ENCODE measurements at regions not wholly inside any gene's neighbourhood (a gene's known extent, or its start where the extent isn't known, plus 50 kb on each side); places are given as distances from the start of the nearest gene placed in this dataset.

DNA sequence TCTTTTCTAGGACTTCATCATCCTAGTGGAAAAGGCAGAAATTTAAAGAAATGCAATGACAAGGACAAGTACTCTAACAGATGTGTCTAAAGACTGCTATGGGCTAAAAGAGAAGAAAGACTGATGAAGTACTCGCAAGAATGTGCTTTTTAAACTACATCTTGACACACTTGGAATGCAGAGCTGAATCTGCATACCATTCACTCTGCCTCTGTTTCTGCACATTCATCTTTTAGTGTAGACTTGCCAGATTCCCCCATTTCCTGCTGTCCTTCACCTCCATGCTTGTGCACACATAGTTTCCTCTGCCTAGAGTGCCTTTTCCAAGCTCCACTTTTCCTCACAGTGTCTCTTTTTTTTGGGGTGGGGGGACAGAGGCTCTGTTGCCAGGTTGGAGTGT is 239.0 kb upstream of the CCDC179 start:
- DNase-seq (ENCODE audit: low read depth, low spot score), result no peak
- H3K9me3 ChIP-seq (ENCODE audit: control insufficient read depth, insufficient read depth, low read length), result no peaks in the 10 kb centered on the region
- no peaks in the 10 kb centered on the region for H3K27me3 ChIP-seq (ENCODE audit: control insufficient read depth, insufficient read depth, low read length)
- H3K4me3 ChIP-seq (ENCODE audit: low read length), result no peak overlapping the region
- H3K27ac ChIP-seq (ENCODE audit: low read length), result no peak overlapping the region
- H3K36me3 ChIP-seq (ENCODE audit: control insufficient read depth, insufficient read depth, low read length), result no peaks in the 10 kb centered on the region
- no peaks in the 10 kb centered on the region for H3K4me1 ChIP-seq (ENCODE audit: control insufficient read depth, insufficient read depth, low read length)
- no CpG with 5 or more reads among the region's 1 CpG for WGBS (ENCODE audit: insufficient coverage, insufficient read length)

GRCh38 chr11:23100726-23101125 is 240.5 kb upstream of the CCDC179 start:
- no CpG with 5 or more reads among the region's 3 CpGs for WGBS (ENCODE audit: insufficient coverage, insufficient read length)
- no peak overlapping the region for H3K4me3 ChIP-seq (ENCODE audit: low read length)
- no peaks in the 10 kb centered on the region for H3K9me3 ChIP-seq (ENCODE audit: control insufficient read depth, insufficient read depth, low read length)
- no peaks in the 10 kb centered on the region for H3K36me3 ChIP-seq (ENCODE audit: control insufficient read depth, insufficient read depth, low read length)
- H3K4me1 ChIP-seq (ENCODE audit: control insufficient read depth, insufficient read depth, low read length), result no peaks in the 10 kb centered on the region
- H3K27ac ChIP-seq (ENCODE audit: low read length), result no peak overlapping the region
- no peaks in the 10 kb centered on the region for H3K27me3 ChIP-seq (ENCODE audit: control insufficient read depth, insufficient read depth, low read length)
- DNase-seq (ENCODE audit: low read depth, low spot score), result no peak

GRCh38 chr11:23103416-23103815 is 243.1 kb upstream of the CCDC179 start:
- WGBS (ENCODE audit: insufficient coverage, insufficient read length), result no CpG with 5 or more reads among the region's 2 CpGs
- Histone ChIP-seq H3K27me3 (ENCODE audit: control insufficient read depth, insufficient read depth, low read length) (no peaks in the 10 kb centered on the region), H3K4me1 (ENCODE audit: control insufficient read depth, insufficient read depth, low read length) (no peaks in the 10 kb centered on the region), H3K9me3 (ENCODE audit: control insufficient read depth, insufficient read depth, low read length) (no peaks in the 10 kb centered on the region), H3K36me3 (ENCODE audit: control insufficient read depth, insufficient read depth, low read length) (no peaks in the 10 kb centered on the region), H3K27ac (ENCODE audit: low read length) (no peak overlapping the region), H3K4me3 (ENCODE audit: low read length) (no peak overlapping the region)
- DNase-seq (ENCODE audit: low read depth, low spot score), result no peak

DNA sequence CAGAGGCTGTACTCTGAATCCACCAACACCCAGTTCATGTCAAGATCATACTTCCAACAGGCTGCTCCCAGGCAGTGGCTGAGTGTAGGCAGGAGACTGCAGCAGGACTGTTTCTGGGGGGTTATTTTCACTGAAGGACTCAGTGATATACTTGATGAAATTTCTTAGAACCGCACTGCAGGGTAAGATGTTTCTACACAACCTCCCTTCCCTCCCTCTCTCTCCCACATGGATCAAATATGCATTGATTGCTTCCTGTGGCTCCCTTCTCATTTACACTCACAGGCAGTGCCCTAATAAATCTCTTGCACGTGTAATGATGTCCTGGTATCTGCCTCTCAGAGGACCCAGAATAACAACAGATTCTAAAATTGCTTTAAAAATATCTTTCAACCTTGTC is 251.3 kb upstream of the CCDC179 start:
- Histone ChIP-seq H3K27me3 (ENCODE audit: control insufficient read depth, insufficient read depth, low read length) (no peaks in the 10 kb centered on the region), H3K9me3 (ENCODE audit: control insufficient read depth, insufficient read depth, low read length) (no peaks in the 10 kb centered on the region), H3K4me1 (ENCODE audit: control insufficient read depth, insufficient read depth, low read length) (peaks cover 3% of the 10 kb centered on the region), H3K36me3 (ENCODE audit: control insufficient read depth, insufficient read depth, low read length) (no peaks in the 10 kb centered on the region), H3K27ac (ENCODE audit: low read length) (no peak overlapping the region), H3K4me3 (ENCODE audit: low read length) (no peak overlapping the region)
- no CpG with 5 or more reads among the region's 2 CpGs for WGBS (ENCODE audit: insufficient coverage, insufficient read length)
- no peak for DNase-seq (ENCODE audit: low read depth, low spot score)

GRCh38 chr11:23112390-23112789 is 252.1 kb upstream of the CCDC179 start:
- DNase-seq (ENCODE audit: low read depth, low spot score), result no peak
- H3K36me3 ChIP-seq (ENCODE audit: control insufficient read depth, insufficient read depth, low read length), result no peaks in the 10 kb centered on the region
- no peaks in the 10 kb centered on the region; the same call in 1 of the 2 replicates for H3K9me3 ChIP-seq (ENCODE audit: control insufficient read depth, insufficient read depth, low read length)
- no peak overlapping the region for H3K27ac ChIP-seq (ENCODE audit: low read length)
- no peak overlapping the region for H3K4me3 ChIP-seq (ENCODE audit: low read length)
- no CpG with 5 or more reads among the region's 4 CpGs for WGBS (ENCODE audit: insufficient coverage, insufficient read length)
- no peaks in the 10 kb centered on the region for H3K27me3 ChIP-seq (ENCODE audit: control insufficient read depth, insufficient read depth, low read length)
- peaks cover 3% of the 10 kb centered on the region for H3K4me1 ChIP-seq (ENCODE audit: control insufficient read depth, insufficient read depth, low read length)

- H3K27ac ChIP-seq (ENCODE audit: low read length), result no peak overlapping the region
- H3K4me3 ChIP-seq (ENCODE audit: low read length), result no peak overlapping the region
- no peaks in the 10 kb centered on the region for H3K27me3 ChIP-seq (ENCODE audit: control insufficient read depth, insufficient read depth, low read length)
- no peaks in the 10 kb centered on the region for H3K36me3 ChIP-seq (ENCODE audit: control insufficient read depth, insufficient read depth, low read length)
- DNase-seq (ENCODE audit: low read depth, low spot score), result peak; percentile 55
- no CpG with 5 or more reads among the region's 10 CpGs for WGBS (ENCODE audit: insufficient coverage, insufficient read length)
- no peaks in the 10 kb centered on the region; the same call in 1 of the 2 replicates for H3K9me3 ChIP-seq (ENCODE audit: control insufficient read depth, insufficient read depth, low read length)
- peaks cover 3% of the 10 kb centered on the region for H3K4me1 ChIP-seq (ENCODE audit: control insufficient read depth, insufficient read depth, low read length)
Observed at GRCh38 chr11:23112987-23113886, 253.0 kb upstream of the CCDC179 start.

GRCh38 chr11:23113887-23114216 is 253.6 kb upstream of the CCDC179 start:
- Histone ChIP-seq H3K27ac (ENCODE audit: low read length) (no peak overlapping the region), H3K36me3 (ENCODE audit: control insufficient read depth, insufficient read depth, low read length) (no peaks in the 10 kb centered on the region), H3K4me1 (ENCODE audit: control insufficient read depth, insufficient read depth, low read length) (peaks cover 3% of the 10 kb centered on the region), H3K9me3 (ENCODE audit: control insufficient read depth, insufficient read depth, low read length) (no peaks in the 10 kb centered on the region; the same call in 1 of the 2 replicates), H3K4me3 (ENCODE audit: low read length) (no peak overlapping the region), H3K27me3 (ENCODE audit: control insufficient read depth, insufficient read depth, low read length) (no peaks in the 10 kb centered on the region)
- no peak for DNase-seq (ENCODE audit: low read depth, low spot score)
- WGBS (ENCODE audit: insufficient coverage, insufficient read length), result no CpG with 5 or more reads among the region's 1 CpG

DNA sequence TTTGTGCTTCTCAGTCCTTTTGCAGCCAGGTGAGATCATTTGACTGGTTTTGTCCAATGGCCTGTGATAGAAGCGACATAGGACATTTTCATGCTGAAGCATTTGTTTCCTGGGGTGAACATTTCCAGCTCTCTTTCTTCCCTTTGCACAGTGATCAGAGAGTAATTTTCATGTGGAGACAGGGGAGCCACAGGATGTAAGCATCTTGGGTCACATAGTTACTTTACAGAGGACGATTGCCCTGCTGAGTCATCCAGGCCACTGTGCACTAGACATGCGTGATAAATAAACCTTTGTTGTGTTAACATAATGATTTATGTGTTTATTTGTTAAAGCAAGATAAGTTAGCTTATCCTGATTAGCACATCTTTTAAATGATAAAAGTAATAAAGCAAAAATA is 263.5 kb upstream of the CCDC179 start:
- no peaks in the 10 kb centered on the region for H3K4me1 ChIP-seq (ENCODE audit: control insufficient read depth, insufficient read depth, low read length)
- WGBS (ENCODE audit: insufficient coverage, insufficient read length), result no CpG with 5 or more reads among the region's 3 CpGs
- H3K9me3 ChIP-seq (ENCODE audit: control insufficient read depth, insufficient read depth, low read length), result no peaks in the 10 kb centered on the region
- no peak overlapping the region for H3K27ac ChIP-seq (ENCODE audit: low read length)
- H3K27me3 ChIP-seq (ENCODE audit: control insufficient read depth, insufficient read depth, low read length), result no peaks in the 10 kb centered on the region
- H3K36me3 ChIP-seq (ENCODE audit: control insufficient read depth, insufficient read depth, low read length), result no peaks in the 10 kb centered on the region
- no peak overlapping the region for H3K4me3 ChIP-seq (ENCODE audit: low read length)
- DNase-seq (ENCODE audit: low read depth, low spot score), result no peak

DNA sequence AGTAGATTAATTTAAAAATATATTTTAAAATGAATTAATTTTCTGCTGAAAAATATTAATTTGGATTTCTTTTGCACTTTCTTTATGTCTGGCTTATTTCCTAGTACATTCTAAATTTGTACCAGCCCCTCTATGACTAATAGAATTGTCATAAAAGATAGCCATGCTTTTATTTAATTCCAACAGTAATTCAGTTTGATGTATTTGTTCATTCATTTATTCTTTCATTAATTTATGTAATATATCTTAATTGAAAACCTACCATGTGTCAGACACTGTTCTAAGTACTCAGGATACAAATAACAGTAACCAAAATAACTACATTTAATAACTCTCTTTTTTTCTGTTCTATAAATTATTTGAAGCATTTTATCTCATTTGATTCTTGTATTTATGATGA is 264.0 kb upstream of the CCDC179 start:
- H3K36me3 ChIP-seq (ENCODE audit: control insufficient read depth, insufficient read depth, low read length), result no peaks in the 10 kb centered on the region
- H3K4me1 ChIP-seq (ENCODE audit: control insufficient read depth, insufficient read depth, low read length), result no peaks in the 10 kb centered on the region
- no peak overlapping the region for H3K4me3 ChIP-seq (ENCODE audit: low read length)
- H3K9me3 ChIP-seq (ENCODE audit: control insufficient read depth, insufficient read depth, low read length), result no peaks in the 10 kb centered on the region
- no peak overlapping the region for H3K27ac ChIP-seq (ENCODE audit: low read length)
- H3K27me3 ChIP-seq (ENCODE audit: control insufficient read depth, insufficient read depth, low read length), result no peaks in the 10 kb centered on the region
- DNase-seq (ENCODE audit: low read depth, low spot score), result no peak

DNA sequence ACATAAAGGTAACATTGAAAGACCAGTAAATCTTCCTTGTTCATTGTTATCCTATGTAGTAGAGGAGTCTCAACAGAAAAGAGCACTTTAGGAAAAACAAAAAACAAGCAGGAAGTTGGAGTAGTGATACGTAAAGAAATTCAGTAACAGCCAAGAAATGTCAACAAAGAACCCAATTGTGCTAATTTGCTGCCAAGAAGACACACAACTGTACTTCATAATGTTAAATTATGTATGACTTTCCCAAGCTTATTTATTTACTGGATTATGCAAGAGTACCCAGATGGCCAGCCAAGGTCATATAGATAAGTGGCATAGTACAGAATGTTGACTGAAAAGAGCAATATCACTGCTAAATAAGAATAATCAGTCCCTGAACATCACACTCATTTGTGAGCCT is 264.7 kb upstream of the CCDC179 start:
- no peaks in the 10 kb centered on the region for H3K4me1 ChIP-seq (ENCODE audit: control insufficient read depth, insufficient read depth, low read length)
- H3K27ac ChIP-seq (ENCODE audit: low read length), result no peak overlapping the region
- H3K4me3 ChIP-seq (ENCODE audit: low read length), result no peak overlapping the region
- DNase-seq (ENCODE audit: low read depth, low spot score), result no peak
- no peaks in the 10 kb centered on the region for H3K27me3 ChIP-seq (ENCODE audit: control insufficient read depth, insufficient read depth, low read length)
- no peaks in the 10 kb centered on the region for H3K36me3 ChIP-seq (ENCODE audit: control insufficient read depth, insufficient read depth, low read length)
- H3K9me3 ChIP-seq (ENCODE audit: control insufficient read depth, insufficient read depth, low read length), result no peaks in the 10 kb centered on the region
- WGBS (ENCODE audit: insufficient coverage, insufficient read length), result no CpG with 5 or more reads among the region's 1 CpG

DNA sequence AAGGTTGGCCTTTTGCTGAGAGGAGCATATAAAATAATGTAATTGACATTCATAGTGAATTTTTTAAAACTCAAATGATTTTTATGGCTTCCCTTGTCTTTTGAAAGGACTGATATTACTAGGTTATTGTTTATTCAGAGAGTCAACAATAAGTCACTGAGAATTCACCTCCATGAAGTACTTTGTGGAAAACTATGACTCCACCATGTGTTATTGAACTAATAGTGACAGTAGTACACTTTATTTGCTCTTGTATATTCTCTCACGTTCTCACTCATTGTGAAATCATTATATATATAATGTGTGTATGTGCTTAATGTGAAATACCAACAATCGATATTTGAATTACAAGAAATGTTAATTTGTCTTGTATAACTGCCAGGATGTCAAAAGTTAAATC is 267.4 kb upstream of the CCDC179 start:
- WGBS (ENCODE audit: insufficient coverage, insufficient read length), result no CpG with 5 or more reads among the region's 2 CpGs
- no peaks in the 10 kb centered on the region for H3K4me1 ChIP-seq (ENCODE audit: control insufficient read depth, insufficient read depth, low read length)
- no peaks in the 10 kb centered on the region for H3K36me3 ChIP-seq (ENCODE audit: control insufficient read depth, insufficient read depth, low read length)

More for the DNA sequence above, 267.4 kb upstream of the CCDC179 start:
- Histone ChIP-seq H3K9me3 (ENCODE audit: control insufficient read depth, insufficient read depth, low read length) (no peaks in the 10 kb centered on the region), H3K4me3 (ENCODE audit: low read length) (no peak overlapping the region), H3K27me3 (ENCODE audit: control insufficient read depth, insufficient read depth, low read length) (no peaks in the 10 kb centered on the region), H3K27ac (ENCODE audit: low read length) (no peak overlapping the region)
- no peak for DNase-seq (ENCODE audit: low read depth, low spot score)
